Hematopoietic multipotent progenitor cell treated with erythropoietin and hydrocortisone succinate and interleukin-3 and kit ligand, for 15 days (in vitro differentiated cells): ENCODE measurements at regions not wholly inside any gene's neighbourhood (a gene's known extent, or its start where the extent isn't known, plus 50 kb on each side); places are given as distances from the start of the nearest gene placed in this dataset.

ENCODE experiments used
- DNase-seq: peaks from one replicate; pipeline ENCODE4 v3.0.0-alpha.2; 2015; ENCODE audit warnings: low spot score

- no peak for DNase-seq
These were observed 306.5 kb upstream of the TMTC1 start for GRCh38 chr12:30090258-30090657.

GRCh38 chr12:30088259-30088995 is 304.7 kb upstream of the TMTC1 start:
- DNase-seq = no peak

- no peak for DNase-seq
These were observed 298.6 kb upstream of the TMTC1 start for GRCh38 chr12:30082381-30082780.

GRCh38 chr12:30074916-30075315 is 291.2 kb upstream of the TMTC1 start:
- no peak for DNase-seq

- DNase-seq = no peak
These were observed 289.1 kb upstream of the TMTC1 start for GRCh38 chr12:30072824-30073223.

GRCh38 chr12:30067146-30067545 is 283.4 kb upstream of the TMTC1 start:
- no peak for DNase-seq

- DNase-seq = no peak
These were observed 281.2 kb upstream of the TMTC1 start for GRCh38 chr12:30064906-30065305.

- DNase-seq = no peak
These were observed 279.7 kb upstream of the TMTC1 start for GRCh38 chr12:30063435-30063945.

- DNase-seq = no peak
These were observed 264.6 kb upstream of the TMTC1 start for GRCh38 chr12:30048371-30048770.

GRCh38 chr12:30047516-30048254 is 263.9 kb upstream of the TMTC1 start:
- no peak for DNase-seq

GRCh38 chr12:30046376-30046775 is 262.6 kb upstream of the TMTC1 start:
- DNase-seq = no peak

- no peak for DNase-seq
These were observed 261.4 kb upstream of the TMTC1 start for GRCh38 chr12:30045171-30045570.

- DNase-seq = no peak
These were observed 260.5 kb upstream of the TMTC1 start for GRCh38 chr12:30044206-30044605.

GRCh38 chr12:30043151-30043847 is 259.6 kb upstream of the TMTC1 start:
- DNase-seq = no peak

GRCh38 chr12:30041096-30041495 is 257.4 kb upstream of the TMTC1 start:
- no peak for DNase-seq

GRCh38 chr12:30030693-30031374 is 247.1 kb upstream of the TMTC1 start:
- no peak for DNase-seq

- DNase-seq = no peak
These were observed 243.0 kb upstream of the TMTC1 start for GRCh38 chr12:30026621-30027234.

GRCh38 chr12:30025317-30025716 is 241.6 kb upstream of the TMTC1 start:
- no peak for DNase-seq

- DNase-seq = no peak
These were observed 239.4 kb upstream of the TMTC1 start for GRCh38 chr12:30023186-30023585.

GRCh38 chr12:30021051-30021833 is 237.5 kb upstream of the TMTC1 start:
- no peak for DNase-seq
